Activated naive CD4-positive, alpha-beta T cell treated with anti-CD3 and anti-CD28 coated beads, Interleukin-2, amount 10 ng/mL, durations not matched to agents 7 days and 5 days (primary cell): ENCODE measurements at regions not wholly inside any gene's neighbourhood (a gene's known extent, or its start where the extent isn't known, plus 50 kb on each side); places are given as distances from the start of the nearest gene placed in this dataset.

Source experiments
- CTCF ChIA-PET: fragments of 350-600 bp; sonication (Branson Sonifier 250); formaldehyde crosslinking; loops from one replicate; lab custom pipeline; 2021; ENCODE audit warnings: antibody characterized with exemption; lab: Charles Lee
- DNase-seq: peaks from one replicate; pipeline ENCODE4 v3.0.0-alpha.2; 2020
- H3K27ac Mint-ChIP-seq: one replicate; pipeline ENCODE4 v1.8.0; 2021; ENCODE audit warnings: mild to moderate bottlenecking, moderate library complexity, mixed read lengths
- H3K27me3 Mint-ChIP-seq: one replicate; pipeline ENCODE4 v1.8.0; 2021; ENCODE audit warnings: mild to moderate bottlenecking, mixed read lengths
- H3K36me3 Mint-ChIP-seq: one replicate; pipeline ENCODE4 v1.8.0; 2021; ENCODE audit warnings: mixed read lengths
- H3K4me1 Mint-ChIP-seq: one replicate; pipeline ENCODE4 v1.8.0; 2021; ENCODE audit warnings: mixed read lengths
- H3K4me3 Mint-ChIP-seq: one replicate; pipeline ENCODE4 v1.8.0; 2021; ENCODE audit warnings: mild to moderate bottlenecking, moderate library complexity, mixed read lengths
- H3K9me3 Mint-ChIP-seq: one replicate; pipeline ENCODE4 v1.8.0; 2021; ENCODE audit warnings: mixed read lengths

- CTCF ChIA-PET, result no interaction called here
- no peak for DNase-seq
- Mint-ChIP-seq H3K4me3 (no peak overlapping the region), H3K27me3 (peaks cover 9% of the 10 kb centered on the region), H3K4me1 (no peaks in the 10 kb centered on the region), H3K9me3 (no peaks in the 10 kb centered on the region), H3K36me3 (no peaks in the 10 kb centered on the region), H3K27ac (no peak overlapping the region)
Measured at GRCh38 chr1:38118976-38119375, 72.4 kb upstream of the POU3F1 start.

GRCh38 chr1:38117444-38117887, 70.9 kb upstream of the POU3F1 start:
- CTCF ChIA-PET, result no interaction called here
- H3K27me3 Mint-ChIP-seq, result peaks cover 9% of the 10 kb centered on the region
- no peak overlapping the region for H3K27ac Mint-ChIP-seq
- H3K4me1 Mint-ChIP-seq, result no peaks in the 10 kb centered on the region
- no peak overlapping the region for H3K4me3 Mint-ChIP-seq
- H3K36me3 Mint-ChIP-seq, result no peaks in the 10 kb centered on the region
- no peak for DNase-seq
- no peaks in the 10 kb centered on the region for H3K9me3 Mint-ChIP-seq

GRCh38 chr1:38115682-38116202, 69.1 kb upstream of the POU3F1 start:
- H3K4me1 Mint-ChIP-seq, result no peaks in the 10 kb centered on the region
- H3K36me3 Mint-ChIP-seq, result no peaks in the 10 kb centered on the region
- H3K9me3 Mint-ChIP-seq, result no peaks in the 10 kb centered on the region
- peaks cover 9% of the 10 kb centered on the region for H3K27me3 Mint-ChIP-seq
- DNase-seq, result no peak
- no peak overlapping the region for H3K4me3 Mint-ChIP-seq
- CTCF ChIA-PET, result no interaction called here
- H3K27ac Mint-ChIP-seq, result no peak overlapping the region

- CTCF ChIA-PET, result no interaction called here
- Mint-ChIP-seq H3K9me3 (no peaks in the 10 kb centered on the region), H3K4me1 (no peaks in the 10 kb centered on the region), H3K36me3 (no peaks in the 10 kb centered on the region), H3K4me3 (no peak overlapping the region), H3K27me3 (peaks cover 9% of the 10 kb centered on the region), H3K27ac (no peak overlapping the region)
- DNase-seq, result no peak
Measured at GRCh38 chr1:38115226-38115625, 68.6 kb upstream of the POU3F1 start.

- CTCF ChIA-PET, result no interaction called here
- no peak for DNase-seq
- peaks cover 9% of the 10 kb centered on the region for H3K27me3 Mint-ChIP-seq
- no peaks in the 10 kb centered on the region for H3K4me1 Mint-ChIP-seq
- no peaks in the 10 kb centered on the region for H3K9me3 Mint-ChIP-seq
- no peak overlapping the region for H3K4me3 Mint-ChIP-seq
- no peaks in the 10 kb centered on the region for H3K36me3 Mint-ChIP-seq
- no peak overlapping the region for H3K27ac Mint-ChIP-seq
Measured at GRCh38 chr1:38114241-38115026, 67.8 kb upstream of the POU3F1 start.

- peaks cover 6% of the 10 kb centered on the region for H3K27me3 Mint-ChIP-seq
- CTCF ChIA-PET, result no interaction called here
Measured at GRCh38 chr1:38113159-38113666, 66.6 kb upstream of the POU3F1 start.

GRCh38 chr1:38111589-38111988, 65.0 kb upstream of the POU3F1 start:
- no peak overlapping the region for H3K27ac Mint-ChIP-seq
- H3K4me1 Mint-ChIP-seq, result no peaks in the 10 kb centered on the region
- CTCF ChIA-PET, result no interaction called here
- peaks cover 16% of the 10 kb centered on the region for H3K27me3 Mint-ChIP-seq
- no peak overlapping the region for H3K4me3 Mint-ChIP-seq
- no peak for DNase-seq
- no peaks in the 10 kb centered on the region for H3K36me3 Mint-ChIP-seq
- no peaks in the 10 kb centered on the region for H3K9me3 Mint-ChIP-seq

More at GRCh38 chr1:38113159-38113666, 66.6 kb upstream of the POU3F1 start:
- DNase-seq, result no peak
- Mint-ChIP-seq H3K4me1 (no peaks in the 10 kb centered on the region), H3K36me3 (no peaks in the 10 kb centered on the region), H3K27ac (no peak overlapping the region), H3K4me3 (no peak overlapping the region), H3K9me3 (no peaks in the 10 kb centered on the region)

GRCh38 chr1:38105267-38105666, 58.7 kb upstream of the POU3F1 start:
- no peak overlapping the region for H3K27ac Mint-ChIP-seq
- no peaks in the 10 kb centered on the region for H3K9me3 Mint-ChIP-seq
- no peak overlapping the region for H3K4me3 Mint-ChIP-seq
- H3K36me3 Mint-ChIP-seq, result no peaks in the 10 kb centered on the region
- H3K27me3 Mint-ChIP-seq, result peaks cover 15% of the 10 kb centered on the region
- CTCF ChIA-PET, result no interaction called here
- H3K4me1 Mint-ChIP-seq, result no peaks in the 10 kb centered on the region
- no peak for DNase-seq

- H3K4me3 Mint-ChIP-seq, result no peak overlapping the region
- no peaks in the 10 kb centered on the region for H3K36me3 Mint-ChIP-seq
- no peaks in the 10 kb centered on the region for H3K4me1 Mint-ChIP-seq
- no peak overlapping the region for H3K27ac Mint-ChIP-seq
- DNase-seq, result no peak
- CTCF ChIA-PET, result no interaction called here
- H3K9me3 Mint-ChIP-seq, result no peaks in the 10 kb centered on the region
- H3K27me3 Mint-ChIP-seq, result peaks cover 11% of the 10 kb centered on the region
Measured at GRCh38 chr1:38102636-38103035, 56.0 kb upstream of the POU3F1 start.

GRCh38 chr1:38101037-38101785, 54.6 kb upstream of the POU3F1 start:
- Mint-ChIP-seq H3K4me1 (no peaks in the 10 kb centered on the region), H3K27me3 (peaks cover 1% of the 10 kb centered on the region), H3K36me3 (no peaks in the 10 kb centered on the region), H3K9me3 (no peaks in the 10 kb centered on the region), H3K4me3 (no peak overlapping the region), H3K27ac (no peak overlapping the region)
- CTCF ChIA-PET, result no interaction called here
- no peak for DNase-seq

GRCh38 chr1:38098101-38098847, 51.7 kb upstream of the POU3F1 start:
- Mint-ChIP-seq H3K27me3 (peaks cover 15% of the 10 kb centered on the region), H3K4me1 (no peaks in the 10 kb centered on the region), H3K27ac (no peak overlapping the region), H3K36me3 (no peaks in the 10 kb centered on the region), H3K9me3 (no peaks in the 10 kb centered on the region), H3K4me3 (no peak overlapping the region)
- CTCF ChIA-PET, result no interaction called here
- no peak for DNase-seq

GRCh38 chr1:38097284-38097898, 50.8 kb upstream of the POU3F1 start:
- no peak overlapping the region for H3K27ac Mint-ChIP-seq
- CTCF ChIA-PET, result no interaction called here
- peaks cover 19% of the 10 kb centered on the region for H3K27me3 Mint-ChIP-seq
- H3K36me3 Mint-ChIP-seq, result no peaks in the 10 kb centered on the region
- H3K4me3 Mint-ChIP-seq, result no peak overlapping the region
- DNase-seq, result no peak
- no peaks in the 10 kb centered on the region for H3K4me1 Mint-ChIP-seq
- no peaks in the 10 kb centered on the region for H3K9me3 Mint-ChIP-seq
